EL (cell line): ENCODE measurements at regions not wholly inside any gene's neighbourhood (a gene's known extent, or its start where the extent isn't known, plus 50 kb on each side); places are given as distances from the start of the nearest gene placed in this dataset.
A peak's percentile ranks its signal among the peaks of the same experiment; 100 is the strongest.
"Not testable (repeated sequence)": the region's sequence is repeated elsewhere in the genome, so short reads cannot be mapped to it uniquely, and the experiment has no call there.

ENCODE experiments used
- DNase-seq: peaks from one replicate; pipeline ENCODE4 v3.0.0-alpha.2; 2016

DNA sequence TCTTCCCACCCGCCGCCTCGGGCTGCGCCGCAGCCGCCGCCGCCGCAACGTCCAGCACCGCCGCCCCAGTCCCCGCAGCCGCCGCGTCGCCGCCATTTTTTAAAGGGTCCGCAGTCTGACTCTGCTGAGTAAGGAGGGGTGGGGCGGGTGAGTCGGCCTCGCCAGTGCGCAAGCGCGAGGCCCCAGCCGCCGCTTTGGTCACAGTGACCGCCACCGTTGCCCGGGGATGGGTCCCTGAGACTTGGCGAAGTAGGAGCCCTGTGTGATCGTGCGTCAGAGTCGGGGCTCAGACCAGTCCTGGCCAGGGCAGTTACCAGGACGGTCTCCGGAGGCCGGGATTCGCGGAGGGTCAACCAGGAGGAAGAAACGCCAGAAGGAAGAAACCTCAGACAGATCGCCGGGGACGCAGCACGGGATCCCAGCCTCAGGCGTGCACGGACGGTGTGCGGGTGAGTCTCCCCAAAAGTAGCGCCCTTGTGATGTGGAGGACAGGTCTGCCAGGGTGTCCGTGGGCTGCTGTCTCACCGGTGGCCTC lies 1414.2 kb upstream of the PCDH10 start:
- DNase-seq: not testable (repeated sequence)

- not testable (repeated sequence) for DNase-seq
Measured at GRCh38 chr4:131738991-131739390, 1410.1 kb upstream of the PCDH10 start.

- not testable (repeated sequence) for DNase-seq
Measured at GRCh38 chr4:131741836-131742235, 1407.3 kb upstream of the PCDH10 start.

GRCh38 chr4:131742536-131743205 lies 1406.4 kb upstream of the PCDH10 start:
- not testable (repeated sequence) for DNase-seq

DNA sequence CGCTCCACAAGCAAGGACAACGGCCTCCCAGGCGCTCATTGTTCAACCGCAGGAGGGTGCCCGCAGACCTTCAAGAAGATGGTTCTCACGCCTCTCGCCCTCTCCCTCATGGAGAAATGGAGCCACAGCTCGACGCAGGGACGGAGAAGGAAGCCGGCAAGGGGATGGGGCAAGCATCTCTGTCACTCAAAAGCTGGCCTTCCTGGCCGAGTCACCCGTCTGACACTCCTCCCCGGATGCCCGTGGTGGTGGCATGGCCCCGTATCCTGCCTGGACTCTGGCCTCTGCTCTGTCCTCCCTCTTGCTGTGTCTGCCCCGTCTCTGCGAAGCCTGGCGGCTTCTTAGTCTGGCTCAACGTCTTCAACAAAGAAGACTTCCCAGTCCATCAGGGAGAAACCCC lies 1405.7 kb upstream of the PCDH10 start:
- DNase-seq: not testable (repeated sequence)

DNA sequence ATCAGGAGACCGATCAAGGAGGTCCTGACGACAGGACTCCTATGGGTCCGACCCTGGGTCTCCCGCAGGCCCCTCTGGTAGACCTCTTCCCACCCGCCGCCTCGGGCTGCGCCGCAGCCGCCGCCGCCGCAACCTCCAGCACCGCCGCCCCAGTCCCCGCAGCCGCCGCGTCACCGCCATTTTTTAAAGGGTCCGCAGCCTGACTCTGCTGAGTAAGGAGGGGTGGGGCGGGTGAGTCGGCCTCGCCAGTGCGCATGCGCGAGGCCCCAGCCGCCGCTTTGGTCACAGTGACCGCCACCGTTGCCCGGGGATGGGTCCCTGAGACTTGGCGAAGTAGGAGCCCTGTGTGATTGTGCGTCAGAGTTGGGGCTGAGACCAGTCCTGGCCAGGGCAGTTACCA lies 1401.9 kb upstream of the PCDH10 start:
- not testable (repeated sequence) for DNase-seq

- not testable (repeated sequence) for DNase-seq
Measured at GRCh38 chr4:131749224-131749623, 1399.9 kb upstream of the PCDH10 start.

DNA sequence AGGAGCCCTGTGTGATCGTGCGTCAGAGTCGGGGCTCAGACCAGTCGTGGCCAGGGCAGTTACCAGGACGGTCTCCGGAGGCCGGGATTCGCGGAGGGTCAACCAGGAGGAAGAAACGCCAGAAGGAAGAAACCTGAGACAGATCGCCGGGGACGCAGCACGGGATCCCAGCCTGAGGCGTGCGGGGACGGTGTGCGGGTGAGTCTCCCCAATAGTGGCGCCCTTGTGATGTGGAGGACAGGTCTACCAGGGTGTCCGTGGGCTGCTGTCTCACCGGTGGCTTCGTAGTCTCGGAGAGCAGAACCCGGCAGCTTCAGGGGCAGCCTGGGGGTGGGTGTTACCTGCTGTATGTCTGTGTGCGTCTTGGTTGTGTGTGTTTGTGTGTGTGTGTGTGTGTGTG lies 1399.1 kb upstream of the PCDH10 start:
- DNase-seq: not testable (repeated sequence)

- DNase-seq: not testable (repeated sequence)
Measured at GRCh38 chr4:131750469-131750868, 1398.6 kb upstream of the PCDH10 start.

GRCh38 chr4:131762234-131762633 lies 1386.9 kb upstream of the PCDH10 start:
- not testable (repeated sequence) for DNase-seq

DNA sequence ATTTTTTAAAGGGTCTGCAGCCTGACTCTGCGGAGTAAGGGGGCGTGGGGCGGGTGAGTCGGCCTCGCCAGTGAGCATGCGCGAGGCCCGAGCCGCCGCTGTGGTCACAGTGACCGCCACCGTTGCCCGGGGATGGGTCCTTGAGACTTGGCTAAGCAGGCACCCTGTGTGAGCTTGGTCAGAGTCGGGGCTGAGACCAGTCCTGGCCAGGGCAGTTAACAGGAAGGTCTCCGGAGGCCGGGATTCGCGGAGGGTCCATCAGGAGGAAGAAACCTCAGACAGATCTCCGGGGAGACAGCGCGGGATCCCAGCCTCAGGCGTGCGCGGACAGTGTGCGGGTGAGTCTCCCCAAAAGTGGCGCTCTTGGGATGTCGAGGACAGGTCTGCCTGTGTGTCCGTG lies 1384.4 kb upstream of the PCDH10 start:
- no peak for DNase-seq

GRCh38 chr4:131774382-131774781 lies 1374.7 kb upstream of the PCDH10 start:
- DNase-seq: peak; percentile 87

DNA sequence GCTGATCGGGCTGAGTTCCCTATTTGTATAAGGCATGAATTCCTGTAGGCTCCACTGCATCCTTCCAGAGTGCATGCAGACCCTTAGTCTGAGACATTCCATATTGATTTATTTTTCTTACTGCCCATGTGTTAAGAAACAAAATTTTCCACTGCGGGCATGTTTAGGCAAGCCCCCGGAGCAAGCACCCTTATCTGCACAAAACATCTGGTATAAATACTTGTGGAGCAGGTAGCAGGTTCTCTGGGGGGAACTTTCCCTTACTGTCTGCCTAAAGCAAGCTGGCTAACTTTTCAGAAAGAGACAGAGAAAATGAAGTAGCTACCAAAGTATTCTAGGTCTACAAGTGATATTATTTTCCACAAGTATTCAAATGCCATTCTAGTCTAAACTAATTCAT lies 1338.5 kb upstream of the PCDH10 start:
- not testable (repeated sequence) for DNase-seq
